Hepatocyte (in vitro differentiated cells): ENCODE measurements at regions not wholly inside any gene's neighbourhood (a gene's known extent, or its start where the extent isn't known, plus 50 kb on each side); places are given as distances from the start of the nearest gene placed in this dataset.
"Not testable (repeated sequence)": the region's sequence is repeated elsewhere in the genome, so short reads cannot be mapped to it uniquely, and the experiment has no call there.

Experiments
- DNase-seq: peaks from one replicate; pipeline ENCODE4 v3.0.0-alpha.2; 2016; ENCODE audit warnings: low spot score
- H2AFZ ChIP-seq: fragments of 200-600 bp; sonication (generic); 2 replicates; pipeline ENCODE4 v1.6.0; 2016; ENCODE audit warnings: antibody characterized with exemption, mild to moderate bottlenecking
- H3K27ac ChIP-seq: fragments of 200-600 bp; sonication (generic); 2 replicates; pipeline ENCODE4 v1.5.1; 2016; ENCODE audit warnings: mild to moderate bottlenecking
- H3K27me3 ChIP-seq: fragments of 200-600 bp; sonication (generic); 2 replicates; pipeline ENCODE4 v1.6.1; 2016
- H3K36me3 ChIP-seq: fragments of 200-600 bp; sonication (generic); replicated peaks from 2 replicates; pipeline ENCODE4 v1.5.1; 2016; ENCODE audit warnings: low read depth; ENCODE audit not compliant: insufficient read depth
- H3K4me1 ChIP-seq: fragments of 200-600 bp; sonication (generic); 2 replicates; pipeline ENCODE4 v1.5.1; 2016; ENCODE audit warnings: mild to moderate bottlenecking, moderate library complexity; ENCODE audit not compliant: insufficient read depth
- H3K4me2 ChIP-seq: fragments of 200-600 bp; sonication (generic); 2 replicates; pipeline ENCODE4 v1.6.0; 2016
- H3K4me3 ChIP-seq: fragments of 200-600 bp; sonication (generic); 2 replicates; pipeline ENCODE4 v1.5.1; 2016; ENCODE audit warnings: mild to moderate bottlenecking
- H3K79me2 ChIP-seq: fragments of 200-600 bp; sonication (generic); 2 replicates; pipeline ENCODE4 v1.6.0; 2017; ENCODE audit warnings: mild to moderate bottlenecking
- H3K9me2 ChIP-seq: fragments of 200-600 bp; sonication (generic); replicated peaks from 2 replicates; pipeline ENCODE4 v1.6.0; 2017; ENCODE audit warnings: mild to moderate bottlenecking; ENCODE audit not compliant: insufficient read depth
- H3K9me3 ChIP-seq: fragments of 200-600 bp; sonication (generic); 2 replicates; pipeline ENCODE4 v1.5.1; 2016; ENCODE audit warnings: low read depth, mild to moderate bottlenecking
- H4K20me1 ChIP-seq: fragments of 200-600 bp; sonication (generic); 2 replicates; pipeline ENCODE4 v1.6.0; 2016; ENCODE audit warnings: mild to moderate bottlenecking; ENCODE audit not compliant: insufficient read depth, poor library complexity, severe bottlenecking
- EZH2 ChIP-seq: fragments of 200-600 bp; sonication (generic); IDR thresholded peaks from 2 replicates; pipeline ENCODE4 v1.6.1; 2016; ENCODE audit warnings: antibody characterized with exemption, mild to moderate bottlenecking, borderline replicate concordance
- EZH2phosphoT487 ChIP-seq: fragments of 200-600 bp; sonication (generic); IDR thresholded peaks from one replicate; pipeline ENCODE4 v1.6.1; 2018; ENCODE audit warnings: antibody characterized with exemption, mild to moderate bottlenecking, low read depth, moderate library complexity; ENCODE audit not compliant: unreplicated experiment, severe bottlenecking
- WGBS: methylation state at CpG from one replicate; pipeline ENCODE4 v1.1.6; 2016; ENCODE audit warnings: low lambda C conversion rate; ENCODE audit errors: missing lambda C conversion rate; 5-methylcytosine and 5-hydroxymethylcytosine counted together
- TF ChIP-seq, protein P1 (sequence below): fragments of 200-600 bp; sonication (generic); IDR thresholded peaks from 2 replicates; pipeline ENCODE4 v1.5.1; 2016; ENCODE audit warnings: antibody characterized with exemption, mild to moderate bottlenecking; ENCODE audit not compliant: poor library complexity

DNA sequence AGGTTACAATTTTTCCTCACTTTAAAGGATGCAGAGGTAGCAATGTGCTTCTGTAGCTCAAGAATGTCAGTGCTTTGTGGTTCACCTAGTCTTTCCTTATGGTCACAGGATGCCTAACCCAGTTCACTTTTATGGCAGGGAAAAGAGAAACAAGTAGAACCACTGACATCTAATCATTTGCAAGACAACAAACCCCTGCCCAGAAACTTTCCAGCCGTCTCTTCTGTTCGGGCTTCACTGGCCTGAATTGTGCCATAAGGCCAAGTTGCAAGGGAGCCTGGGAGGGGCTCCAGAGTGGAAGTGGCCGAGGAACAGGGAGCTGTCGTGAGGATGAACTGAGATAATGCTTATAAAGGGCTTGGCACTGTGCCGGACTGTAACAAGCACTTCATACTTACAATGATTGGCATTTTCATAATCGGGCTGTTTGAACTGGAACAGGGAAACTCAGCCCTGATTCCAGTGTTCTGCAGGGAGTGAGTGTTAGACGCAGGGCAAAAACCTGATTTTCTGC lies 212.6 kb downstream of the BCAS1 start:
- Histone ChIP-seq H3K79me2 (no peaks in the 10 kb centered on the region), H4K20me1 (no peaks in the 10 kb centered on the region), H3K27me3 (no peaks in the 10 kb centered on the region), H3K36me3 (no peaks in the 10 kb centered on the region), H3K9me2 (no peaks in the 10 kb centered on the region), H3K4me2 (no peak overlapping the region), H3K4me3 (no peak overlapping the region), H3K9me3 (no peaks in the 10 kb centered on the region), H3K27ac (peak overlapping the region; percentile 41), H2AFZ (peak overlapping the region; percentile 38), H3K4me1 (peaks cover 5% of the 10 kb centered on the region)
- DNase-seq: no peak
- 42% methylated on average over 7 of the region's 7 CpGs for WGBS
- no peak for TF ChIP-seq EZH2phosphoT487
- TF ChIP-seq EZH2: no peak
- TF ChIP-seq, protein P1, sequence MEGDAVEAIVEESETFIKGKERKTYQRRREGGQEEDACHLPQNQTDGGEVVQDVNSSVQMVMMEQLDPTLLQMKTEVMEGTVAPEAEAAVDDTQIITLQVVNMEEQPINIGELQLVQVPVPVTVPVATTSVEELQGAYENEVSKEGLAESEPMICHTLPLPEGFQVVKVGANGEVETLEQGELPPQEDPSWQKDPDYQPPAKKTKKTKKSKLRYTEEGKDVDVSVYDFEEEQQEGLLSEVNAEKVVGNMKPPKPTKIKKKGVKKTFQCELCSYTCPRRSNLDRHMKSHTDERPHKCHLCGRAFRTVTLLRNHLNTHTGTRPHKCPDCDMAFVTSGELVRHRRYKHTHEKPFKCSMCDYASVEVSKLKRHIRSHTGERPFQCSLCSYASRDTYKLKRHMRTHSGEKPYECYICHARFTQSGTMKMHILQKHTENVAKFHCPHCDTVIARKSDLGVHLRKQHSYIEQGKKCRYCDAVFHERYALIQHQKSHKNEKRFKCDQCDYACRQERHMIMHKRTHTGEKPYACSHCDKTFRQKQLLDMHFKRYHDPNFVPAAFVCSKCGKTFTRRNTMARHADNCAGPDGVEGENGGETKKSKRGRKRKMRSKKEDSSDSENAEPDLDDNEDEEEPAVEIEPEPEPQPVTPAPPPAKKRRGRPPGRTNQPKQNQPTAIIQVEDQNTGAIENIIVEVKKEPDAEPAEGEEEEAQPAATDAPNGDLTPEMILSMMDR: no peak

DNA sequence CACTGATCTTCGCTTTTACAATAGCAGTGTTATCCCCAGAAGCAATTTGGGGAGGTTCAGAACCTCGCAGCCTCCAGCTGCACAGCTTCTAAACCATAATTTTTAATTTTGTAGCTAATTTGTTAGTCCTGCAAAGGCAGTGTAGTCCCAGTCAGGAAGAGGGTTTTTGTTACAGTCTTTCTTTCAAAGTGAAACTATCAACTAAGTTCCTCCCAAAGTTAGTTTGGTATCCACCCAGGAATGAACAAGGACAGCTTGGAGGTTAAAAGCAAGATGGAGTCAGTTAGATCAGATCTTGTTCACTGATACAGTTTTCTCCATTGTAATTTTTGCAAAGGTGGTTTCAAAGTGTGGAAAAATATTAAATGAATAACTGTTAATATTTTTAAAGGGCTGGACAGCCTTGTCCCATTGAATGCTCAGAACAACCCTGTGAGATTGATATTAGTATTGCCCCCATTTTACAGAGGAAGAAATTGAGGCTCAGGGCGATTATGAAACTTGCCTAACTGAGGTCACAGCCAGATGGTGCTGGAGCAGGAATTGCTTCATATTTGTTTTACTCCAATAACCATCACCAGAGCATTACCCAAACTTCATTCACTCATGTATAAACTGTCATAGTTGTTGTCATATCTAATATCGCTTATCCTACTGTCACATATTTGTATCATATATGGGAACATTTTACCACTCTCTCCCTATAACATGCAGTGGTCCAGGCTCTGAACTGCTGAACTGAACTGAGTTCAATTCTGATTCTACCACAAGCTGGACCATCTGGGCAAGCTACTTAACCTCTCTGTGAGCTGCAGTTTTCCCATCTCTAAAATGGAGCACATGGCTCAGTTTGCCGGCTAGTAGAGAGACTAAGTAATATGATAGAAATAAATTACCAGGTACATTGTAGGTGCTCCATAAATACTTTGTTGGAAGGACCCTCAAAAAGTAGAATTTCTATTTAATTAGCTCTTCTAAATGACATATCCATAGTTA lies 213.8 kb downstream of the BCAS1 start:
- H3K4me1 ChIP-seq: peaks cover 5% of the 10 kb centered on the region
- no peaks in the 10 kb centered on the region for H3K79me2 ChIP-seq
- TF ChIP-seq EZH2phosphoT487: no peak
- no peak for TF ChIP-seq EZH2
- TF ChIP-seq, protein P1: no peak
- DNase-seq: no peak
- no peaks in the 10 kb centered on the region for H4K20me1 ChIP-seq
- no peak overlapping the region for H3K4me2 ChIP-seq
- H3K9me3 ChIP-seq: no peaks in the 10 kb centered on the region
- H2AFZ ChIP-seq: no peak overlapping the region
- no peaks in the 10 kb centered on the region for H3K36me3 ChIP-seq
- WGBS: 99% methylated on average over 5 of the region's 5 CpGs
- no peak overlapping the region for H3K4me3 ChIP-seq
- no peaks in the 10 kb centered on the region for H3K27me3 ChIP-seq
- no peak overlapping the region for H3K27ac ChIP-seq
- H3K9me2 ChIP-seq: no peaks in the 10 kb centered on the region

DNA sequence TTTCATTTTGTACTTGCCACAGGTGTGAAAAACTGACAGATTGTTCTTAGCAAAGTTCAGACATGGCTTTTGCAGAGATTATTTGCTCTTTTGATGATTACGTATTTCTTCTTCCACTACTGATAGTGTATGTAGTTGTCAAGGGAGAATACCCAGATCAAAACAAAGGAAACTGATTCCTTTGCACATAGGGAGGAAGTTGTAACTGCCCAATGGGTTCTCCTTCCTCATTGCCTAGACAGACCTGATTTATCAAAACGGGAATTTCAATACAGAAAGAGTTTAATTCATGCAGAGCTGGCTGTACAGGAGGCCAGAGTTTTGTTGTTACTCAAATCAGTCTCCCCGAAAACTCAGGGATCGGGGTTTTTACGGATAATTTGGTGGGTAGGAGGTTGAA lies 214.7 kb downstream of the BCAS1 start:
- WGBS: 86% methylated on average over 5 of the region's 5 CpGs
- Histone ChIP-seq H3K4me2 (no peak overlapping the region), H3K27me3 (no peaks in the 10 kb centered on the region), H2AFZ (no peak overlapping the region), H3K4me1 (peaks cover 5% of the 10 kb centered on the region), H3K9me3 (no peaks in the 10 kb centered on the region), H3K36me3 (no peaks in the 10 kb centered on the region), H3K9me2 (no peaks in the 10 kb centered on the region), H3K27ac (no peak overlapping the region), H3K4me3 (no peak overlapping the region), H3K79me2 (no peaks in the 10 kb centered on the region), H4K20me1 (no peaks in the 10 kb centered on the region)
- TF ChIP-seq EZH2phosphoT487: no peak
- TF ChIP-seq, protein P1: no peak
- no peak for TF ChIP-seq EZH2
- no peak for DNase-seq

DNA sequence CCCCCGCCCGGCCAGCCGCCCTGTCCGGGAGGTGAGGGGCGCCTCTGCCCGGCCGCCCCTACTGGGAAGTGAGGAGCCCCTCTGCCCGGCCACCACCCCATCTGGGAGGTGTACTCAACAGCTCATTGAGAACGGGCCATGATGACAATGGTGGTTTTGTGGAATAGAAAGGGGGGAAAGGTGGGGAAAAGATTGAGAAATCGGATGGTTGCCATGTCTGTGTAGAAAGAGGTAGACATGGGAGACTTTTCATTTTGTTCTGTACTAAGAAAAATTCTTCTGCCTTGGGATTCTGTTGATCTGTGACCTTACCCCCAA lies 215.8 kb downstream of the BCAS1 start:
- H4K20me1 ChIP-seq, H3K4me3 ChIP-seq, H3K27ac ChIP-seq, H3K27me3 ChIP-seq, H2AFZ ChIP-seq, H3K4me1 ChIP-seq, H3K4me2 ChIP-seq, DNase-seq, H3K79me2 ChIP-seq, H3K36me3 ChIP-seq, H3K9me2 ChIP-seq, H3K9me3 ChIP-seq: not testable (repeated sequence)
- WGBS: 100% methylated on average over 2 of the region's 10 CpGs
